ENCODE measurements at regions not wholly inside any gene's neighbourhood (a gene's known extent, or its start where the extent isn't known, plus 50 kb on each side); places are given as distances from the start of the nearest gene placed in this dataset.
A peak's percentile ranks its signal among the peaks of the same experiment; 100 is the strongest.
"Not testable (repeated sequence)": the region's sequence is repeated elsewhere in the genome, so short reads cannot be mapped to it uniquely, and the experiment has no call there.

GRCh38 chr11:49499117-49499516, 290.7 kb upstream of the FOLH1 start:
- DNase-seq (ENCODE audit: low spot score), result no peak

- no peak for DNase-seq (ENCODE audit: low spot score)
Observed at GRCh38 chr11:49505231-49505630, 296.8 kb upstream of the FOLH1 start.

GRCh38 chr11:49526240-49526829, 317.9 kb upstream of the FOLH1 start:
- peak; percentile 48 for DNase-seq (ENCODE audit: low spot score)

DNA sequence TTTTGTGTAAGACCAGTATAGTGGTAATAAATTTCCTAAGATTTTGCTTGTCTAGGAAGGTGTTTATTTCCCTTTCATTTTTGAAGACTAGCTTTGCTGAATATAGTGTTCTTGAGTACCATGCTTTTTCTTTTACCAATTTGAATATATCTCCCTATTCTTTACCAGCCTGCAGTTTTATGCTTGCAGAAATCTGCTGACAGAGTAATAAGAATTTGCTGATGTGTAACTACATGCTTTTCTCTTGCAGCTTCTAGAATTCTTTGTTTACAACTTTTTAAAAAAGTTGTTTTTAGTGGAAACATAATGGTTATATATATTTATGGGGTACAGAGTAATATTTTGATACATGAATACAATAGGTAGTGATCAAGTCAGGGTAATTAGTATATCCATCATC, 324.8 kb upstream of the FOLH1 start:
- DNase-seq (ENCODE audit: low spot score), result no peak

DNA sequence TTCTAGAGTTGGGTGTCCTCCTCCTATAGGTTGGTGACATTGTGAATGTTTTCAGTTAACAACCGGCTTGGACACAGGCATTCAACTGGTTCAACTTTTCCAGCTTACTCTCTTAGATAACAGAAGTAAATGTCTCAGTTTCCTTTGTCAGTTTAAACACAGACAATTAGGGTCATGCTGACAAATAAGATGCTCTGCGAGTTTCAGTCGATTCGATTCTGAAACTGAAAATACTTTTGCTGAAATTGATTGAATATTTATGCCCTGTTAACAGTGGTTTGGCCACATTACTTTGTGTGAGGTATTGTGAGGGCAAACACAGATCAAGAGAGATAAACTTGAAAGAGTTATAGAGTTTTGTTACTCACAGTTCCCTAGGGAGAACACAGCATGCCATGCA, 330.5 kb upstream of the FOLH1 start:
- DNase-seq (ENCODE audit: low spot score), result not testable (repeated sequence)

GRCh38 chr11:49558261-49558847, 350.0 kb upstream of the FOLH1 start:
- DNase-seq (ENCODE audit: low spot score), result not testable (repeated sequence)

DNA sequence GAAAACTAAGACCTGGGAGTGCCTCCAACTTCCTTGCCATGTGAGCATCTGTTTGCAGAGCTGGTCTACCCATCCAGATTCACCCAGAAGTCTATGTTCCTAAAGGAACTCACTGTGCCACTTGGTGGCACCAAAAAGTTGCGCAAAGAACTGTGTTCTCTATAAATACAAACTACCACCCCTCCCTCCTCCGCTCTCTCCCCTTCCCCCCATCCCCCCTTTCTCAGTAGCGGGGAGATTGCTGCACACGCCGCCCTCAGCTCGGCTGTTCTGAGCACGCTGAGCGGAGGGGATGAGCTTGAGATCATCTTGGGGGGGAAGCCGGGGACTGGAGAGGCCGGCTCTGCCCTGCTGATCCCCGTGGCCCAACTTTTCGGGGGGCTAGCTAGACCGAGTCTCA, 352.2 kb upstream of the FOLH1 start:
- DNase-seq (ENCODE audit: low spot score), result not testable (repeated sequence)

DNA sequence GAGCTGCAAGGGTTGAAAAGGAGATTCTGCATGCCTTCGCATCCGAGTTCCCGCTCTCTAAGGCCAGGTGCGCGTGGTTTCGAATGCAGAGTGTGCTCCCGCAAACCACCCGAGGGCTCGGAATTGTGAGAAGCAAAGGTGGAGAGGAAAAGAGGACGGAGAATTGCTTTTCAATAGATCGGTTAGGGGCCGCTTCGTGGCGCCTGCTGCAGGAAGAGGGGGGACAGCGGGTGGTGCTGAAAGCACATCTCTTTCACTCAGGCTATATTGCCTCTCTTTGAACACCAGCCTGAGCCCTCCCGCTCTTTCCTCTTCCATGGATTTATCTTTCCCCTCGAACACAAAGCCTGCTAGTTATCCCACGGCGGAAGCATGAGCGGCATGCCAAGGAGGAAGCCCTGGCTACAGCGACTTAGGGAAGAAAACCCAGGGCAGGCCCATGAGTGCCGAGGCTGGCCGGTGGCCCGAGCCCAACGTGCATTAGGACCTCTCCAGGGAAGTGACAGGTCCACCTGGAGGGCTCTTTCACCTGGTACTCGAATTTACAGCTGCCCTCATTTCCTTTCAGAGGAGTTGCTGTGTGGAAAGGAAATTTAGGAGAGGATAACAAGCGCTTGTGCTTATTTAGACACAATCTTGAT, 353.0 kb upstream of the FOLH1 start:
- not testable (repeated sequence) for DNase-seq (ENCODE audit: low spot score)

- not testable (repeated sequence) for DNase-seq (ENCODE audit: low spot score)
Observed at GRCh38 chr11:49562262-49562661, 353.9 kb upstream of the FOLH1 start.

GRCh38 chr11:49579492-49579891, 371.1 kb upstream of the FOLH1 start:
- not testable (repeated sequence) for DNase-seq (ENCODE audit: low spot score)

- not testable (repeated sequence) for DNase-seq (ENCODE audit: low spot score)
Observed at GRCh38 chr11:49585495-49585894, 366.7 kb upstream of the OR4C13 start.

- not testable (repeated sequence) for DNase-seq (ENCODE audit: low spot score)
Observed at GRCh38 chr11:49608892-49609291, 343.3 kb upstream of the OR4C13 start.

GRCh38 chr11:49623872-49624271, 328.3 kb upstream of the OR4C13 start:
- DNase-seq (ENCODE audit: low spot score), result not testable (repeated sequence)

DNA sequence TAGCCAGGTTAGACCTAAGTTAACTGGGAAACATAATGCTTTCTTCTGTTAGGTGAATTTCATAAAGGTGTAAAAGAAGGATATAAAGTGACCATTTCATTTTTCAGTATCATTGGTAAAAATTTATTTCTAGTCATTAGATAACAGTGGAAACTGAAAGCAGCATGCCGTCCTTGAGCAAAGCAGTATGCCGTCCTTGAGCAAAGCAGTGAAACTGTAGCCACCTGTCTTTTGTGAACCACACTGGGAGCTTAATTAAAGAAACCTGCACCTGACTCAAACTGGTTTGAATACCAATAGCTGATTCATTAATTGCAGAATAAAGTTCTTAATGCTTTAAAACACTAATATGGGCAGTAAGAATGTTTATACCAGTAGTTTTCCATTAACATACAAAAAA, 281.5 kb upstream of the OR4C13 start:
- DNase-seq (ENCODE audit: low spot score), result not testable (repeated sequence)

- DNase-seq (ENCODE audit: low spot score), result not testable (repeated sequence)
Observed at GRCh38 chr11:49702121-49702520, 250.1 kb upstream of the OR4C13 start.

GRCh38 chr11:49750447-49750846, 201.7 kb upstream of the OR4C13 start:
- not testable (repeated sequence) for DNase-seq (ENCODE audit: low spot score)

DNA sequence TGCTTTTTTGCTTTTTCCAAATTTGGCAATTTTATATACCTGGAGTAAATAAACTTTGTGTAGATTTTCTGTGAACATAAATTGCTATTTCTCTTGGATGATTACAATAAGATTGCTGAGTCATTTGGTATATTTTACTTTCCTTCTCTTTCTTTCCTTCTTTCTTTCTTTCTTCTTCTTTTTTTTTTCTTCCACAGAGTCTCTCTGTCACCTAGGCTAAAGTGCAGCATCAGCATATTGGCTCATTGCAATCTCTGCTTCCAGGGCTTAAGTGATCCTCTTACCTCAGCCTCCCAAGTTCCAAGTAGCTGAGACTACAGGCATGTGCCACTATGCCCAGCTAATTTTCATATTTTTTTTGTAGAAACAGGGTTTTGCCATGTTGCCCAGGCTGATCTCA, 201.2 kb upstream of the OR4C13 start:
- DNase-seq (ENCODE audit: low spot score), result not testable (repeated sequence)

- not testable (repeated sequence) for DNase-seq (ENCODE audit: low spot score)
Observed at GRCh38 chr11:49780791-49781190, 171.4 kb upstream of the OR4C13 start.

DNA sequence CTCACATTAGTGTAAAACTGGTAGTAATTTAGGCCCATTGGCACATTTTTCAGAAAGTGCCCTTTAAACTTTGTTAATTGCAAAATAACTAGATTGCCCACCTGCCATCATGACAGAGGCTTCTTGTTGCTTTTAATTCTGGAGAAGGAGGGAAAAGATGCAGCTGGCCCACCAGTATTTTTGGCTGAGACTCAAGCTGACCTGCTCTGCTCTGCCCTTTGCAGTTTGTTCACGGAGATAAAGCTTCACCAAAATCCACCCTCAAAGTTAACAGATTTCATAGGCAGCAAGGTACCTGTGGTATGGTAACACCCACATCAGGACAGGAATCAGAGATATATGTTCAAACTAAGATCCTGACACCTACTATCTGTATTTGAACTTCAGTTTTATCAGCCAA, 170.2 kb upstream of the OR4C13 start:
- not testable (repeated sequence) for DNase-seq (ENCODE audit: low spot score)

DNA sequence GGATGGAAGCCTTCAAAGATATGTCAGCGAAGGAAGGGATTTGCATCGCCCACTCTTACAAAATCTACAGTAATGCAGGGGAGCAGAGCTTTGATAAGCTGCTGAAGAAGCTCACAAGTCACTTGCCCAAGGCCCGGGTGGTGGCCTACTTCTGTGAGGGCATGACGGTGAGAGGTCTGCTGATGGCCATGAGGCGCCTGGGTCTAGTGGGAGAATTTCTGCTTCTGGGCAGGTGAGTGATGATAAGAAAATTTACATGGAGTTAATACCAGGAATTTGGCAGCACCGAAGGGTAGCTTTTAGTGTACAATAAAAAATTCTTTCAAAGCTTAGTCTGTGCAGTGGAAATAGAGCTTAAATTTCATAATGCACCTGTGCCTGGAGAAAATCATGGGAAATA, 168.3 kb upstream of the OR4C13 start:
- not testable (repeated sequence) for DNase-seq (ENCODE audit: low spot score)

DNA sequence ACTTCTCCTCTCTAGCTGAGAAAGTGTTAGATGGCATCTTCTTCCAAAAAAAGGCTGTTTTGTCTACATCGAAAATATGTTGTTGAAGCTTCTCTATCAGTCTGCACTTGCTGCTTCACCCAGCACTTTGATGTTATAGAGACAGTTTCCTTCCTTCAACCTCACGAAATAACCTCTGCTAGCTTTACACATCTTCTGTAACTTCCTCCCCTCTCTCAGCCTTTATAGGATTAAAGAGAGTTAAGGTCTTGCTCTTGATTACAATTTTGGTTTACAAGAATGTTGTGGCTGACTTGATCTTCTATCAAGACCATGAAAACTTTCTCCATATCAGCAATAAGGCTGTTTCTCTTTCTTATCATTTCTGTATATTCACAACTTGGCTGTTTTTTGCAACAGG, 162.4 kb upstream of the OR4C13 start:
- not testable (repeated sequence) for DNase-seq (ENCODE audit: low spot score)

GRCh38 chr11:49798206-49798837, 153.9 kb upstream of the OR4C13 start:
- DNase-seq (ENCODE audit: low spot score), result not testable (repeated sequence)

Data from NAMALWA (cell line).